OCI-LY3 (cell line): ENCODE measurements at regions not wholly inside any gene's neighbourhood (a gene's known extent, or its start where the extent isn't known, plus 50 kb on each side); places are given as distances from the start of the nearest gene placed in this dataset.
"Not testable (repeated sequence)": the region's sequence is repeated elsewhere in the genome, so short reads cannot be mapped to it uniquely, and the experiment has no call there.

ENCODE experiments used
- EZH2phosphoT487 ChIP-seq: fragments of 200-600 bp; shearing (Covaris generic); IDR thresholded peaks from 2 replicates; pipeline ENCODE4 v1.6.1; 2018; ENCODE audit warnings: antibody characterized with exemption, mixed run types, low read depth
- TF ChIP-seq, protein P1 (sequence below): fragments of 200-600, 300-600 bp; sonication (generic); IDR thresholded peaks from 2 replicates; pipeline ENCODE4 v1.5.1; 2014; ENCODE audit warnings: antibody characterized with exemption, low read length, low read depth

DNA sequence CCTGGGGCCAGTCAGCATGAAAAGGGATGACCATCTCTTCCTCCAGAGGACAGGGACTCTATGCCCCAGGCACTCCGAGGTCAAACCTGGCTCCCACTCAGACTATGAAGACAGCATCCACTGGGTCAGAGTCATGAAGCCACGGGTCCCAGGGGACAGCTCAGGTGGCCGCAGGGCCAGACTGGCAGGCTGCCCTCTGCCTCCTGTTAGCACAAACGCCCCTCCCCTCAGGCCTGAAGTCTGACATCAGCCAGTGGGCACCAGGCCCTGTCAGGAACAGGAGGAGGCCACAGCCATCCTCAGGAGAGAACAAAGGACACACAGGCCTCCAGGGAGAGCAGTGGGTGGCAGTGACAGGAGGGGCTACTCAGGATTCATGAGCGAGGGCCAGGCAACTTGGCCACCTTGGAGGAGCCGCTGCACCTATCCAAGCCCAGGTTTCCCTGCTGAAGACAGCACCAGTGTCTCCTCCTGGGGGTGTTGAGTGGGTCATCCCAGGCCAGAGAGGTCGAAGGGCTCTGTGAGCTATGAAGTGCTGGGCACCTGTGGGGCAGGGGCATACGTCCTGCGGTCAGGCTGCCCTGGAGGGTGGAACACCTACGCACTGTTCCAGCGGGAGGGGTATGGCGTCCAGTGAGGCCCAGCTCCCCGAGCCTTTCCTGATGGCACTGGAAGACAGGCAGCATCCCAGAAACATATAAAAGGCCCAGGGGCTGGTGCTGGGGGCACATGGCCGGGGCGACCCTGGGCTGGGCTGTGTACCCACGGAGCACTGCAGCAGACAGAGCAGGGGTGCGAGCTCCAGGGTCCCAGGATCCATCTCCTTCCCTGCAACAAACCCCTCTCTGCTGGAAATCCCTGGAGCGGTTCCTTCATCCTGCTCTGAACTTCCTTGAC lies 171.0 kb upstream of the FOXD4L5 start:
- TF ChIP-seq, protein P1, sequence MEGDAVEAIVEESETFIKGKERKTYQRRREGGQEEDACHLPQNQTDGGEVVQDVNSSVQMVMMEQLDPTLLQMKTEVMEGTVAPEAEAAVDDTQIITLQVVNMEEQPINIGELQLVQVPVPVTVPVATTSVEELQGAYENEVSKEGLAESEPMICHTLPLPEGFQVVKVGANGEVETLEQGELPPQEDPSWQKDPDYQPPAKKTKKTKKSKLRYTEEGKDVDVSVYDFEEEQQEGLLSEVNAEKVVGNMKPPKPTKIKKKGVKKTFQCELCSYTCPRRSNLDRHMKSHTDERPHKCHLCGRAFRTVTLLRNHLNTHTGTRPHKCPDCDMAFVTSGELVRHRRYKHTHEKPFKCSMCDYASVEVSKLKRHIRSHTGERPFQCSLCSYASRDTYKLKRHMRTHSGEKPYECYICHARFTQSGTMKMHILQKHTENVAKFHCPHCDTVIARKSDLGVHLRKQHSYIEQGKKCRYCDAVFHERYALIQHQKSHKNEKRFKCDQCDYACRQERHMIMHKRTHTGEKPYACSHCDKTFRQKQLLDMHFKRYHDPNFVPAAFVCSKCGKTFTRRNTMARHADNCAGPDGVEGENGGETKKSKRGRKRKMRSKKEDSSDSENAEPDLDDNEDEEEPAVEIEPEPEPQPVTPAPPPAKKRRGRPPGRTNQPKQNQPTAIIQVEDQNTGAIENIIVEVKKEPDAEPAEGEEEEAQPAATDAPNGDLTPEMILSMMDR: not testable (repeated sequence)
- not testable (repeated sequence) for TF ChIP-seq EZH2phosphoT487
